ENCODE measurements at regions not wholly inside any gene's neighbourhood (a gene's known extent, or its start where the extent isn't known, plus 50 kb on each side); places are given as distances from the start of the nearest gene placed in this dataset.

DNA sequence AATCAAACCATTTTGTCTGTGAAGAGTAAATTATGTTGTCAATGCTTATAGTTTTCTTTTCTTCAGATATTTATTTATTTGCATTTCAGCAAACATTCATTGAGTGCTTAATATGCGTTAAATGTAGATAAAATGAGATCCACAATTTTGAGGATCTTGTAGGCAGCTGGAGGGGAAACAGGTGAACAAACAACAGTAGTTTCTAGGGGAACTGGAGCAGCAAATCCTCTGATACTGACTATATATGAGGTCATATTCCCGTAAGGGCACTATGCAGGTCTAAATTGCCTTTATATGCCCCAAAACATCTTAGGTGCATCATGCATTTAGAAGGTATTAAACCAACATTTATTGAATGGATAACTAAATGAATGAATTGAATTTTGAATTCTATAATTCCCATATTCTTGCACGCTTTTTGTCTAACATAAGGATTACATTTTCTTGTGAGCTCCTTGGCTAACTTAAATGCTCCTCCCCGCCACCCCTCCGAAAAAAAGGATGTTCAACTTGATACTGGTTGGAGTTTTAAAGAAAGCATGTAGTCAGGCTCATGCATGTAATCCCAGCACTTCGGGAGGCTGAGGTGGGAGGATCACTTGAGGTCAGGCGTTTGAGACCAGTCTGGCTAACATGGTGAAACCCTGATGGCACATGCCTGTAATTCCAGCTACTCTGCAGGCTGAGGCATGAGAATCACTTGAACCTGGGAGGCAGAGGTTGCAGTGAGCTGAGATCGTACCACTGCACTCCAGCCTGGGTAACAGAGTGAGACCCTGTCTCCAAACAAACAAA is 299.8 kb downstream of the TMEM38B start:
- TF ChIP-seq, protein P1, sequence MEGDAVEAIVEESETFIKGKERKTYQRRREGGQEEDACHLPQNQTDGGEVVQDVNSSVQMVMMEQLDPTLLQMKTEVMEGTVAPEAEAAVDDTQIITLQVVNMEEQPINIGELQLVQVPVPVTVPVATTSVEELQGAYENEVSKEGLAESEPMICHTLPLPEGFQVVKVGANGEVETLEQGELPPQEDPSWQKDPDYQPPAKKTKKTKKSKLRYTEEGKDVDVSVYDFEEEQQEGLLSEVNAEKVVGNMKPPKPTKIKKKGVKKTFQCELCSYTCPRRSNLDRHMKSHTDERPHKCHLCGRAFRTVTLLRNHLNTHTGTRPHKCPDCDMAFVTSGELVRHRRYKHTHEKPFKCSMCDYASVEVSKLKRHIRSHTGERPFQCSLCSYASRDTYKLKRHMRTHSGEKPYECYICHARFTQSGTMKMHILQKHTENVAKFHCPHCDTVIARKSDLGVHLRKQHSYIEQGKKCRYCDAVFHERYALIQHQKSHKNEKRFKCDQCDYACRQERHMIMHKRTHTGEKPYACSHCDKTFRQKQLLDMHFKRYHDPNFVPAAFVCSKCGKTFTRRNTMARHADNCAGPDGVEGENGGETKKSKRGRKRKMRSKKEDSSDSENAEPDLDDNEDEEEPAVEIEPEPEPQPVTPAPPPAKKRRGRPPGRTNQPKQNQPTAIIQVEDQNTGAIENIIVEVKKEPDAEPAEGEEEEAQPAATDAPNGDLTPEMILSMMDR (IDR thresholded peaks at IDR 0.05) = no peak
- TF ChIP-seq EP300 (IDR thresholded peaks at IDR 0.05; ENCODE audit: low read depth) (no peak), POLR2AphosphoS5 (IDR thresholded peaks at IDR 0.05) (no peak)
